GM06990 (cell line): ENCODE measurements at regions not wholly inside any gene's neighbourhood (a gene's known extent, or its start where the extent isn't known, plus 50 kb on each side); places are given as distances from the start of the nearest gene placed in this dataset.

ENCODE experiments used
- DNase-seq: peaks from one replicate; pipeline ENCODE4 v3.0.0-alpha.2; 2011; ENCODE audit not compliant: insufficient read length; ENCODE audit errors: extremely low read depth
- H3K27me3 ChIP-seq: replicated peaks from 2 replicates; pipeline ENCODE4 v1.6.0; 2011; ENCODE audit warnings: low read length; ENCODE audit not compliant: control insufficient read depth, insufficient read depth
- H3K36me3 ChIP-seq: 2 replicates; pipeline ENCODE4 v1.5.1; 2011; ENCODE audit warnings: low read length; ENCODE audit not compliant: control insufficient read depth, insufficient read depth
- H3K4me3 ChIP-seq: replicated peaks from 2 replicates; pipeline ENCODE4 v1.5.1; 2011; ENCODE audit warnings: low read depth, mild to moderate bottlenecking, control low read depth, low read length
- TF ChIP-seq, protein P1 (sequence below): IDR thresholded peaks from 2 replicates; pipeline ENCODE4 v1.5.1; 2011; ENCODE audit warnings: low read length, control low read depth, mild to moderate bottlenecking, inconsistent platforms; ENCODE audit not compliant: insufficient read depth, poor library complexity, severe bottlenecking

DNA sequence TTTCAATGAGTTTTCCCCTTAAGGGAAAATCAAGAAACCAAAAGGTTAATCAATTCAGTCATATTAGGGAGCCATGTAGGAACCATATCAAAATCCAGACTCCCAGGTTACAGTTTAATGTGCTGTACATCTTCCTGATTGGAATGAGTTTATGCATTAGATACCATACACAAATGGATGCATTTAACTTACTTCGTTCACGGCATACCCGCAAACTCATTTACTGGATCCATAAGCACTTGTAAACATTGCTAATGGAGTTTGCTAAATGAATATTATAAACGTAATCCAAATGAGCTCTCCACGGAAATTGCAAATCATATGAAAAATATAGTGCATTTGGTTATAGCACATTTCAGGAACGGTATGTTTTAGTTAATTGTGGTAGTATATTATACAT lies 228.9 kb upstream of the G2E3 start:
- Histone ChIP-seq H3K36me3 (no peaks in the 10 kb centered on the region), H3K4me3 (no peak overlapping the region), H3K27me3 (no peaks in the 10 kb centered on the region)
- TF ChIP-seq, protein P1, sequence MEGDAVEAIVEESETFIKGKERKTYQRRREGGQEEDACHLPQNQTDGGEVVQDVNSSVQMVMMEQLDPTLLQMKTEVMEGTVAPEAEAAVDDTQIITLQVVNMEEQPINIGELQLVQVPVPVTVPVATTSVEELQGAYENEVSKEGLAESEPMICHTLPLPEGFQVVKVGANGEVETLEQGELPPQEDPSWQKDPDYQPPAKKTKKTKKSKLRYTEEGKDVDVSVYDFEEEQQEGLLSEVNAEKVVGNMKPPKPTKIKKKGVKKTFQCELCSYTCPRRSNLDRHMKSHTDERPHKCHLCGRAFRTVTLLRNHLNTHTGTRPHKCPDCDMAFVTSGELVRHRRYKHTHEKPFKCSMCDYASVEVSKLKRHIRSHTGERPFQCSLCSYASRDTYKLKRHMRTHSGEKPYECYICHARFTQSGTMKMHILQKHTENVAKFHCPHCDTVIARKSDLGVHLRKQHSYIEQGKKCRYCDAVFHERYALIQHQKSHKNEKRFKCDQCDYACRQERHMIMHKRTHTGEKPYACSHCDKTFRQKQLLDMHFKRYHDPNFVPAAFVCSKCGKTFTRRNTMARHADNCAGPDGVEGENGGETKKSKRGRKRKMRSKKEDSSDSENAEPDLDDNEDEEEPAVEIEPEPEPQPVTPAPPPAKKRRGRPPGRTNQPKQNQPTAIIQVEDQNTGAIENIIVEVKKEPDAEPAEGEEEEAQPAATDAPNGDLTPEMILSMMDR: no peak
- no peak for DNase-seq

DNA sequence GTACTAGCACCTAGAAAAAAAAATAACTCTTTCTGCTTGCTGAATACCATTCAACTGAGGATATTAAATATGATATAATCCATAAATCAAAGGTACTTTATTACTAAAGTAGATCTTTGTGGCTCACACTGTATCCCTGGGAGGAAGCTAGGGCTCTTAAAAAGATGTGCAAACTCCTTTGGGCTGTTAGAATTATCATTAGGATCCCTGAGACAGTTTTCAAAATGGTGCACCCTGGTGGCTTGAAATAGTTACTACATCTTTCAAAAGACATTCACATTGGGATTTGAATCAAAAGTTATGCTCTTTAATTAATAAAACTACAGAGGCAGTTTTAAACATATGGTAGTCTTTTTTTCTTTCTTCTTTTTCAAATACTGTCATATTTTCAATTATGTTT lies 228.5 kb upstream of the G2E3 start:
- H3K36me3 ChIP-seq: no peaks in the 10 kb centered on the region
- no peaks in the 10 kb centered on the region for H3K27me3 ChIP-seq
- no peak for DNase-seq
- TF ChIP-seq, protein P1: peak; percentile 34
- H3K4me3 ChIP-seq: no peak overlapping the region

DNA sequence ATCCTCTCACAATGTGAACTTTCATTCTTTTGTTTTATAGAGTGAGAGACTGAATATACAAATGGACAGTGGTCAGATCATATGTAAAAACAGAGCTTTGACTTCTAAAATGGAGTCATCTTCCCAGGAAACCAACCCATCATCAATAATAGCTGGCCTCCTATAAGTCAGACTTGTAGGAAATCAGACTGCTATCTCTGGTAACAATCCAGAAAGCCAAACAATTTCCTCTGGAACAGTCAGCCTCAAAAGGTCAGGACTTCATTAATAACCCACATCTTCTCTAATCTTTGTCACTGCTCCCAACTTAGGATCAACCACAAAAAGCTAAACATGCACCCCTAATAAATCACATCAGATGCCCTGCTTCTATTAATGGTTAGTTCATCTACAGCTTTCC lies 227.9 kb upstream of the G2E3 start:
- H3K27me3 ChIP-seq: no peaks in the 10 kb centered on the region
- no peak for DNase-seq
- H3K4me3 ChIP-seq: no peak overlapping the region
- TF ChIP-seq, protein P1: no peak
- H3K36me3 ChIP-seq: no peaks in the 10 kb centered on the region

DNA sequence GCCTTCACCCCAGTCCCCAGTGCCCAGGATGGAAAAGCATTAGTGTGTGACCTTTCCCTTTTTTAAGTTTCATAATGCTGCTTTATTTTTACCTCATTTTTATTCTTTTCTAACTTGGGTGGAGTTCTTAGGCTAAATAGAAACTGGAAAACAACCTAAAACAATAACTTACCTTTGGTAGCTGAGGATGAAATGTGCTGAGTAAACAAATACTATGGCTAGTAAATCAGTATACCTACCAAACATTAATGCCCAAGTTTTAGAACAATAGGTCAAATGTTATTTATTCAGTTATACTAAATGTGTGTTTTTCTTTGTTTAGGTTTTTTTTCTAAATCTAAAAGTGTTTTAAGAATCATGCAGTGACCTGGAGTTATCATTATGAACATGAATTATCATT lies 226.6 kb upstream of the G2E3 start:
- no peaks in the 10 kb centered on the region for H3K36me3 ChIP-seq
- no peaks in the 10 kb centered on the region for H3K27me3 ChIP-seq
- no peak for DNase-seq
- H3K4me3 ChIP-seq: no peak overlapping the region
- TF ChIP-seq, protein P1: no peak

DNA sequence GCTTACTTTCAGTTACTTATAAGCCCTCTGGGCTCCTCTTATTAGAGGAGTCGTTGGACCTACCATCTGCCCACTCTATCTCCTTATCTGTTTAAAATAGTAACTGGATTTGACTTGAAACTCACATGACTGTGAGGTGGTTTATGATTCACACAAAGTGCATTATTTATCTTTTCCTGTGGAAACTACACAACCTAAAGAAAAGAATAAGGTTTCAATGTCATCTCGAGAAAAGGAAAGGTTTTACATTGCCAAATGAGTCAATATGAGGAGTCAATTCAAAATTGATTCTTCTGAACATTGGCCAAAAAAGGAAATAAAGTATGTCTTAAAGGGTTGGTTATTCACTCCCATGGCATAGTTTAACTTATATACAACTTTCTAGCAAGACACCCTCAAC lies 225.0 kb upstream of the G2E3 start:
- Histone ChIP-seq H3K36me3 (no peaks in the 10 kb centered on the region), H3K4me3 (no peak overlapping the region), H3K27me3 (no peaks in the 10 kb centered on the region)
- no peak for DNase-seq
- TF ChIP-seq, protein P1: no peak

DNA sequence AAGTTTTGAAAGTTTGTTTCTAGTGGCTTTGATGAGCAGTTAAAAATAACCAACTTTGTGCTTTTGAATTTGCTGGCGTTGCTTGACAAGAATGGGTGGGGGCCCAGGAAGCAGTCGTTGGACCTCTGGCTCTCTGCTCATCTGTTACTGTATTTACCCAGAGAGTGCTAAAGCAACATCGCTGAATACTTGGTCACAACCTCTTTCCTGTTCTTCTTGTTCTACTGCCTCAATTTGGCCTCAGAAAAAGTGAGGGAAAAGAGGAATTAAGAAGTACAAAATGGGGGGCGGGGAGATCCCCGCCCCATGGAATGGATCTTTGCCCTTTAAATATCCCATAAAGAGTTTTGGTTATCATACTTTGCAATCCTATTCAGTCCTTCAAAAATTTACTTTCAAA lies 221.5 kb upstream of the G2E3 start:
- Histone ChIP-seq H3K27me3 (no peaks in the 10 kb centered on the region), H3K36me3 (no peaks in the 10 kb centered on the region), H3K4me3 (no peak overlapping the region)
- DNase-seq: no peak
- TF ChIP-seq, protein P1: no peak
